HG02678 (cell line): ENCODE measurements at regions not wholly inside any gene's neighbourhood (a gene's known extent, or its start where the extent isn't known, plus 50 kb on each side); places are given as distances from the start of the nearest gene placed in this dataset.
"Not testable (repeated sequence)": the region's sequence is repeated elsewhere in the genome, so short reads cannot be mapped to it uniquely, and the experiment has no call there.

ENCODE experiments used
- ATAC-seq: cut with Tn5 transposase; IDR thresholded peaks from one replicate; pipeline ENCODE4 v1.9.1; 2021; ENCODE audit warnings: mild to moderate bottlenecking, moderate library complexity; ENCODE audit not compliant: unreplicated experiment

DNA sequence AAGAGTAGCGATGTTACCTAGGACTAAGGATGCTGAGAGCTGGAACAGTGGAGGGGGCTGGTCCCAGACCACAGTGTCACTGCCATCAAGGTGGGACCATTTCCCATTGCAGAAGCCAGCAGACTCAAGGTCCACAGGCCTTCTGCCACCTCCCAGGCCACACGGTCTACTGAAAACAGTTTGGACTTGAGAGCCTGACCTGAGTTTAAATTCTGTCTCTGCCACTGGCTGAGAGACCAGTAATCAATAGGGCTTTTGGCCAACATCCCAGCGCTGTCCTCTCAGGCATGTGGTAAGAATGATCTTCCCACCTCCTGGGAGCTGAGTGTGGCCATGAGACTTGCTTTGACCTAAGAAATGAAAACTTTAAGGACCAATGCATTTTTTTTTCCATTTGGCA, 331.4 kb upstream of the CDH5 start:
- ATAC-seq: no peak

- no peak for ATAC-seq
Observed at GRCh38 chr16:66032841-66033240, 333.6 kb upstream of the CDH5 start.

DNA sequence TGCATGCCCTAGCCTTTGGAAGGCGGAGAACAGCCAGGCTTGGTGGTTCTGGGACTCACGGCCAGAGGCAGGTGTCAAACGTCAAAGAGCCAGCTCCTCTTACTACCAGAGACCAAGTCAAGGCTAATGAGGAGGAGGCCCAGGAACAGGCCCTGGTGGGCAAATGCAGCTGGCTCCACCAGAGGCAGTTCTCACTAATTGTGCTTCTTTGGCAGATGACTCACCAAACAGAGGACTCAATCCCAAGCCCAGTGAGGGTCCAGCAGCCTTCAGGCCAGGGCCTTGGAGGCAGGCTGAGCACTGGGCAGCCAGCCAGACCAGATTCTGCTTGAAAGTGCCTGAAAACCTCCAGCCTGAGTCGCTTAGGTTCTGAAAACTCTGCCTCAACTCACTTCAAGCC, 336.5 kb upstream of the CDH5 start:
- no peak for ATAC-seq

GRCh38 chr16:66028510-66029216, 337.8 kb upstream of the CDH5 start:
- ATAC-seq: no peak

DNA sequence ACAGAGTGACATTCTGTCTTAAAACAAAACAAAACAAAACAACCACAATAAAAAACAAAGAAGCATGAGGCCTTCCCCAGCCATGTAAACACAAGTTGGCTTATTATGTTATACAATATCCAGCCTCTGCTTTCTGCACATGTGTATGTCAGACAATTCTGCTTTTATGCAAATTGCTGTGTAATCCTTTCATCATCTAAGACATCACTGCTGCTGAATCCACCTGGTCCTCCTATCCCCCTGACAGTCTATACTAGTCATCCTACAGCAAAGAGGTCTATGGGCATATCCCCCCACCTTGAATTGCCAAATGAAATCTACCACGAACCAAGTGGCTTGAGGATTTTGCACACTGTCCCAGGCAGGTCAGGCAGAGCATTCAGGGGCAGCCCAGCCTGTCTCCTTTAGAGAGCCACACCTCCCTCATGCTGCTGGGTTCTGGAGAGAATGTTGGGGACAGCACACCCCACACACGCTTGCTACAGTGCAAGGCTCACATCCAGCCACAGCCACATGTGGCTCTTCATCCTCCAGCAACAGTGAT, 339.6 kb upstream of the CDH5 start:
- no peak for ATAC-seq

GRCh38 chr16:66026211-66026610, 340.3 kb upstream of the CDH5 start:
- no peak for ATAC-seq

DNA sequence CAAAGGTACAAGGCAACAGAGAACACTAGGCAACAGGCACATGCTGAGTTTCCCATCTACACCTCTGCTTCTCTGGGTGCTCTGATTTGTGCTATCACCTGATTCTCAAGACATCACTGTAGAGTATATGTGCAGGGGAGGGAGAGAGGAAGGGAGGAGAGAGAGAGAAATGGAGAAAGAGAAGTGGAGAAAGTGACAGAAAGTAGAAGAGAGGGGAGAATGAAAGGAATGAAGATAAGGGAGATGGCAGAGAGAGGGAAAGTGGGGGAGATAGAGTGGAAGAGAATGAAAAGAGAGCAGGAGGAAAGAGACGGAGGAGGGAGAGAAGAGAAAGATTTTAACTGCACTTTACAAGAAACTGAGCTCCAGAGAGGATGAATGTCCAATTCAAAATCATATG, 340.7 kb upstream of the CDH5 start:
- no peak for ATAC-seq

DNA sequence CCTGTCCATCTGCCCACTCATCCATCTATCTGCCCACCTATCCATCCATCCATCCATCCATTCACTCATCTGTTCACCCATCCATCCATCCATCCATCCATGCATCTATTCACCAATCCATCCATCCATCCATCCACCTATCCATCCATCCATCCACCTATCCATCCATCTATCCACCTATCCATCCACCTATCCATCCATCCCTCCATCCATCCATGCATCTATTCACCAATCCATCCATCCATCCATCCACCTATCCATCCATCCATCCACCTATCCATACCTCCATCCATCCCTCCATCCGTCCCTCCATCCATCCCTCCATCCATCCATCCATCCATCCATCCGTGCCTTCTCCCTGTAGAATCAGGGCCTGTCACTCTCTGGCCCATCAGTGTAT, 341.9 kb upstream of the CDH5 start:
- ATAC-seq: not testable (repeated sequence)

GRCh38 chr16:66023481-66023880, 343.0 kb upstream of the CDH5 start:
- no peak for ATAC-seq

DNA sequence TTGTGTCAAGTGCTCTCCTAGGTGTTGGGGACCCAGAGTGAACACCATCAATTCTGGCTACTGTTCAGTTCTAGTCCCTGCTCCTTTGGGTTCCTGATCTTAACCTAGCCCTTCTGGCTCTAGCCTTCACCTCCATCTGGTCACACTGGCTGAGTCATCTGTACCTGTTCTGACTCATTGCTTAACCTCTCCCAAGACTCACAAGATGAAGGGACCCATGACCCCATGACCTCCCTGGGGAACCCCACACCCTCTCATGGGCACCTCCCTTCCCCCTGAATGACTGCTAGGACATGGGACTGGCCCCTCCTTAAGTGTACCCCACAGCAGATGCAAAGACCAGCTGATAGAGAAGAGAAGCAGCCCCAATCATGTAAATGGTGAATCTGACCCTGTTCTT, 345.8 kb upstream of the CDH5 start:
- peak; percentile 49 for ATAC-seq

- no peak for ATAC-seq
Observed at GRCh38 chr16:66020046-66020445, 346.4 kb upstream of the CDH5 start.

- ATAC-seq: not testable (repeated sequence)
Observed at GRCh38 chr16:66019502-66019901, 347.0 kb upstream of the CDH5 start.

DNA sequence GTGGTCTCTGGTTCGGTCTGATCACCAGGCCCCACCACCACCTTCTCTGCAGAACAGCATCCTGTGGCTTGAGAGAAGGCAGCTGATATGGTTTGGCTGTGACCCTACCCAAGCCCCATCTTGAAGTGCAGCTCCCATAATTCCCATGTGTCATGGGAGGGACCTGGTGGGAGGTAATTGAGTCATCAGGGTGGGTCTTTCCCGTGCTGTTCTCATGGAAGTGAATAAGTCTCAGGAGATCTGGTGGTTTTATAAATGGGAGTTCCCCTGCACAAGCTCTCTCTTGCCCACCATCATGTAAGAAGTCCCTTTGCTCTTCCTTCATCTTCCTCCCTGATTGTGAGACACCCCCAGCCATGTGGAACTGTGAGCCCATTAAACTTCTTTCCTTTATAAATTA, 352.3 kb upstream of the CDH5 start:
- ATAC-seq: no peak

DNA sequence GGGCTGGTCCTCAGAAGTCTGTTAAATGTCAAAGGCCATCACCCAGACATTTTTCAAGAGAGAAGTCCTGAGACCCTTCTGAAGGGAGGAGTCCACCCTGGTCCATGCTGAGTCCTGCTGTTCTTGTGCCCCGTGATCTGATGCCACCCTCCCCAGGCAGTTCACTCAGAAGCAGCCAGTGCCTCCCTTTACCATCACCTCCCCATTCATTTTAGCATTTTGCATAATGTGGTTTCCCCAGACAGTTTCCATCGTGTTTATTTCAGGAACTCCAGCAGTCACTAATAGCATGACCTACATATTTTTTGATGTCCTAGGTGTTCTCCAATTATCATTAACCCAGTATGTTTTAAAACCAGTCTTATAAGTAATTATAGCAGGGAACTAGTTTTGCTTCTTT, 353.0 kb upstream of the CDH5 start:
- ATAC-seq: no peak

- ATAC-seq: no peak
Observed at GRCh38 chr16:66008136-66008535, 358.4 kb upstream of the CDH5 start.

DNA sequence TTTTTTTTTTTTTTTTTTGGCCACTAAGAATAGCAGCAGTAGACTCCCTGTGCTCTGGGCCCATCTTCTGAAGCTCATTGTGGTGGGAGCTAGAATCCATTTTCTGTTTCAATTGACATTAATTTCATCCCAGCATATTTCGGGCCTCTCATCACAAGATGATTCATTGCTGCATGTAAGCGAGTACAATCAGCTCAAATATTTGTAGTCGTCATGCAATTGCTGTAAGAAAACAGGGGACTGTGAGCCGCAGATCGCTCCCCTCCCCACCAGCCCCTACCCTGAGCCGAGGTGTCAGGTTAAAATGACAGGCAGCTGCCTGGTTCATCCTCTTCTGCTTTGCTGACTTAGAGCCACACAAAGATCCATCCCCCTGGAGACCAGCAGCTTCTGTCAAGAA, 358.8 kb upstream of the CDH5 start:
- no peak for ATAC-seq

DNA sequence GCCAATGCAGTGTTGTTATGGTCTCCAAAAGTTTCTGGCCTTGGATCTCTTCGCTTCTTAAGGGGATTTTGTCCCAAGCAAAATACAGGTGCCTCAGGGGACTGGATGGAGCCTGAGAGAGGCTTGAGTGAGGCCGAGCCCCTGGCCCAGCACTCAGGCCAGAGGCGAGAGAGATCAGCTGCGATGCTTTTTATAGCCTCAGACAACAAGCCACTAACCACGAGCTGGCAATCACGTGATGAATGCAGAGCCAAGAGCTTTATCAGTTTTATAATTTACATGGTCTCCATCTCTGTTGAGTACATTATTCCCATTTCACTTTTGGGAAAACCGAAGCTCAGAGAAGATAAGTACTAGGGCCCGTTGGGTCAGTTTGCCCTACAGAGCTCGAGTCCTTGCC, 360.0 kb upstream of the CDH5 start:
- ATAC-seq: no peak

- ATAC-seq: no peak
Observed at GRCh38 chr16:66004699-66005098, 361.8 kb upstream of the CDH5 start.

GRCh38 chr16:66003201-66003600, 363.3 kb upstream of the CDH5 start:
- ATAC-seq: no peak

DNA sequence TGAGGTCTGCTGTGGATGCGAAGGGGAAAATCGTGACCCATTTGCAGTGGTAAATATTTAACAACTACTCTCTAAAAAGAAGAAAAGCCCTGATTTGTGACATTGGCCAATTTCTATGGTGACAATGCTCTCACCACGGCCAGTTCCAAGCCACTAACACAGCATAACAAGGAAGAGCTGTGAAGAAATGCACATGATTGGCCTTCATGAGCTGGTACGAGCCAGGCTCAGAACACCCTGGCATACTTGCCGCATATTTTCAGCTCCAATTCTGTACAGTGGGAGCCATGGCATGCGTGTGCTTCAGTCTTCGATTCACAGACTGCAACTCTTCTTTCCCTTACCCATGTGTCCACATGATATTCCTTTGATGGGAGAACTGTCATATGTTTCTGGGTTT, 363.9 kb upstream of the CDH5 start:
- ATAC-seq: no peak

DNA sequence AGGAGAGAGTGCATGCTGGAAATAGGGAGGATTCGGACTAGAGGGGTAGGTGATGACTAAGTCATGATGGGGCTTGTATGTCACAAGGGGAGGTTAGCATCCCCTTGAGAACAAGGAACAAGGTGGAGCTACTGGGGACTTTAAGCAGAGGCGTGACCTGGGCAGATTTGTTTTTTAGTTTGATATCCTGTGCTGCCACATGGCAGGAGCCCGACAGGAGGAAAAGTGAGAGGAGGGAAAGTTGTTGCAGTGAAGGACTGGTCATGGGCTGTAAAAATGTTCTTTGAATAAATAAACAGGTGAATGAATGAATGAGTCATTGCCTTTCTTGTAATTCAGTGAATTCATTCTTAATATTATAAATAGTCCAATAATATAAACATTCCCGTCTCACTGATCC, 365.1 kb upstream of the CDH5 start:
- ATAC-seq: no peak

- ATAC-seq: no peak
Observed at GRCh38 chr16:65998443-65998842, 368.0 kb upstream of the CDH5 start.

DNA sequence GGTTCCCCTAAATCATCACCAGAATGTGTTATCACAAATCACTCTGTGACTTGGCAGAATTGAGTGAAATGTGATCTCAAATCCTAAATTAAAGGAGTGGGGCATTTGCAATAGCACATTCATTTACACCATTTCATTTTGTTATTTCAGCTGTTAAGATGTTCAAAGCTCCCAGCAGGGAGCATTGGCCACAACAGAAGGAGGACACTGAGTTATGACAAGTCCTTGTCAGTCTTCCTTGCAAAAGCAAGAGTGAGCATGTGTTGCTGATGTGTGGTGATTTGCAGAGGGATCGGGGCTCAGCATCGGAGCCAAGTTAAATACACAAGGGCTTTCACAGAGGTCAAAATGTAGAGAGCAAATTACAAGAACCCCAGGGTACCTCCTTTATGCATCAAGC, 372.2 kb upstream of the CDH5 start:
- ATAC-seq: no peak
